ENCODE measurements at regions not wholly inside any gene's neighbourhood (a gene's known extent, or its start where the extent isn't known, plus 50 kb on each side); places are given as distances from the start of the nearest gene placed in this dataset.

DNA sequence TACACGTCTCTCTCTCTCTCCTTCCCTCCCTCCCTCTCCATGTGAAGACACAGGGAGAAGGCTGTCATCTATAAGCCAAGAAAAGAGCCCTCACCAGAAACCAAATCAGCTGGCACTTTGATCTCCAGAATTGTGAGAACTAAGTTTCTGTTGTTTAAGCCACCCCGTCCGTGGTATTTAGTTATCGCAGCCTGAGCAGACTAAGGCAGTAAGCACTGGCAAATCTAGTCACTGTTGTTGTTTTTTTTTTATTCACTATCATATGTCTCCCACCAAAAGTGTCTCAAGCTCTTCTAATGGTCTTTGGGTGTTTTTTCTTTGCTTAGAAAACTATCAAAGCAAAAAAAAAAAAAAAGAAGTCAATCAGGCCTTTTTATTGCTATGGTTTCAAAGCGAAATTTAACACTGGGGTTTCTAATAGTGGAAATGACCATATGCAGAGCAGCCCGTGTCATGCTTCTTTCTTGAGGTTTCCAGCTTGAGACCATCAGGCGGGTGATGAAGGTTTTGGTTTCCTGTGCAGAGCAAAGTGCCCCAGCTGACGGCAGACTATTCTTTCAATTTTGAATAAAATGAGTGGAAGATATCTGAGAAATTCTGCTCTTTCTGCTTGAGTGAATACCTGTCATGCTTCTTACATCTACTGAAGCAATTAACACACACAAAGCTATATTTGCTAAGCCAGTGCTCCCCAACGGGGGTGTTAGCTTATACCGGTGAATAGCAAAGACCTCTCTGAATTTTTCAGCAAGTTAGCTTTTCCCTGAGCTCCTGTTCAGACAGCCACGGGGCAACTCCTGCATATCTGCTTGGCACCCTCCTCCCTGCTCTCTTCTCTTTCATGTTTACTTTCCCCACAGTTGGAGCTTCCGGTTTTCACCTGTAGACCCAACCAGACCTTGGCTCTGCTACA, 394.1 kb upstream of the ATP5MC3 start:
- no peak for DNase-seq
- H3K4me3 Mint-ChIP-seq = no peak overlapping the region

GRCh38 chr2:175574069-175574468, 392.6 kb upstream of the ATP5MC3 start:
- Mint-ChIP-seq H3K27ac (no peak overlapping the region), H3K4me3 (no peak overlapping the region), H3K4me1 (ENCODE audit: low read depth) (peaks cover 11% of the 10 kb centered on the region), H3K36me3 (ENCODE audit: low read depth) (no peaks in the 10 kb centered on the region), H3K27me3 (peaks cover 9% of the 10 kb centered on the region), H3K9me3 (no peaks in the 10 kb centered on the region)
- DNase-seq = no peak

More for the DNA sequence above, 394.1 kb upstream of the ATP5MC3 start:
- no peaks in the 10 kb centered on the region for H3K36me3 Mint-ChIP-seq (ENCODE audit: low read depth)
- no peak overlapping the region for H3K27ac Mint-ChIP-seq
- no peaks in the 10 kb centered on the region for H3K9me3 Mint-ChIP-seq
- peaks cover 11% of the 10 kb centered on the region for H3K4me1 Mint-ChIP-seq (ENCODE audit: low read depth)
- H3K27me3 Mint-ChIP-seq = peaks cover 15% of the 10 kb centered on the region

GRCh38 chr2:175571078-175571653, 389.7 kb upstream of the ATP5MC3 start:
- Mint-ChIP-seq H3K27ac (no peak overlapping the region), H3K36me3 (ENCODE audit: low read depth) (no peaks in the 10 kb centered on the region), H3K4me1 (ENCODE audit: low read depth) (peaks cover 10% of the 10 kb centered on the region), H3K4me3 (no peak overlapping the region), H3K9me3 (no peaks in the 10 kb centered on the region), H3K27me3 (peaks cover 5% of the 10 kb centered on the region)
- DNase-seq = no peak

- no peak overlapping the region for H3K27ac Mint-ChIP-seq
- H3K4me3 Mint-ChIP-seq = no peak overlapping the region
- no peaks in the 10 kb centered on the region for H3K9me3 Mint-ChIP-seq
- H3K4me1 Mint-ChIP-seq (ENCODE audit: low read depth) = no peaks in the 10 kb centered on the region
- DNase-seq = no peak
- H3K36me3 Mint-ChIP-seq (ENCODE audit: low read depth) = no peaks in the 10 kb centered on the region
- peaks cover 2% of the 10 kb centered on the region for H3K27me3 Mint-ChIP-seq
Observed at GRCh38 chr2:175568109-175568730, 386.7 kb upstream of the ATP5MC3 start.

- Mint-ChIP-seq H3K4me1 (ENCODE audit: low read depth) (no peaks in the 10 kb centered on the region), H3K4me3 (no peak overlapping the region), H3K27ac (no peak overlapping the region), H3K9me3 (no peaks in the 10 kb centered on the region), H3K36me3 (ENCODE audit: low read depth) (no peaks in the 10 kb centered on the region), H3K27me3 (peaks cover 2% of the 10 kb centered on the region)
- no peak for DNase-seq
Observed at GRCh38 chr2:175567435-175568061, 386.0 kb upstream of the ATP5MC3 start.

DNA sequence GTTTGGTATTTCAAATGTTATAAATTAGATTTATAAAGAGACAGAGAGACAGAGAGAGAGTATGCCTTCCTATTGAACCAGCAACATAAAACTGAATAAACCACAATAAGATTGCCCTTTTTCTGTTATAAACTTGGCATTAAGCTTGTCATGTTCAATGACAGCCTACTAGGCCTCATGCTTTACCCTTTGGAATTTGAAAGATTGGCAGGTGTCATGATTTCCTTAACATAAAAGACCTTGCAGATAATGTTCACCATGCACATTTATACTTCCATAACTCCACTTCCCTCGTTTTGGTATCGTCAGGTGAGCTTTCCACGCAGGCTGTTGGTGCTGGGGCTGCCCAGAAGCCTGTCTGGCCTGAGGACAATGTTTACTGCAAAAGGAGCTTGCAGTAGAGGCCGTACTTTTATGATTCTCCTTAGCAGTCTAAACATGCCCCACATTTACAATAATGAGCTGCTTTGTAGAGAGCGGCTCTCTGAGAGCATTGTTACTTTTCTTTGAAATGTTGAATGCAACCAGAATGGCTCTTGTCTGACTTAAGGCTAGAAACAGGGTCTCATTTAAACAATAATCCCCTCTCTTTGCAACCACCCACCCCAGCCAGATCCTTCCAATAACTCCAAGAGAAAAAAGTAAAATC, 379.1 kb upstream of the ATP5MC3 start:
- Mint-ChIP-seq H3K27me3 (peaks cover 18% of the 10 kb centered on the region), H3K36me3 (ENCODE audit: low read depth) (no peaks in the 10 kb centered on the region), H3K9me3 (no peaks in the 10 kb centered on the region), H3K27ac (no peak overlapping the region), H3K4me1 (ENCODE audit: low read depth) (no peaks in the 10 kb centered on the region), H3K4me3 (no peak overlapping the region)
- no peak for DNase-seq

DNA sequence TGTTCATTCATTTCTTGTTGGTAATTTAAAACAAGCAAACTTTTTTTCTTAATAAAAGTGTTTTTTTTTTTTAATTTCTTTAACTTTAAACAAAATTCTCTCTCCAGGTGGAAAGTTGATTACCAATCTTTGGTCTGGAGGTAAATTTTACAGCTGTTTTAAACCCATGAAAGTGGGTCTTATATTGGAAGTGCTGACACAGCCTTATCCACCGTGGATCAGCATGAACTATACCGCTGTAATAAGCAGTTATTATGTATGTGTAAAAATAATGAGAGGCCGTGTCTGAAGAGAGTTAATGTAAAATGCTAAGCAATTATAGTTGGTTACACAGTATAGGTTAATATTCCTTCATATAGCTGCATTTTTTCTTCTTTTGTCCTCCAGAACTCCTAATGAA, 378.1 kb upstream of the ATP5MC3 start:
- Mint-ChIP-seq H3K4me1 (ENCODE audit: low read depth) (no peaks in the 10 kb centered on the region), H3K27ac (no peak overlapping the region), H3K9me3 (no peaks in the 10 kb centered on the region), H3K36me3 (ENCODE audit: low read depth) (no peaks in the 10 kb centered on the region), H3K4me3 (no peak overlapping the region), H3K27me3 (peaks cover 24% of the 10 kb centered on the region)
- no peak for DNase-seq

- Mint-ChIP-seq H3K4me1 (ENCODE audit: low read depth) (no peaks in the 10 kb centered on the region), H3K27ac (no peak overlapping the region), H3K27me3 (peaks cover 29% of the 10 kb centered on the region), H3K9me3 (no peaks in the 10 kb centered on the region), H3K36me3 (ENCODE audit: low read depth) (no peaks in the 10 kb centered on the region), H3K4me3 (no peak overlapping the region)
- DNase-seq = no peak
Observed at GRCh38 chr2:175557810-175558377, 376.4 kb upstream of the ATP5MC3 start.

- H3K27ac Mint-ChIP-seq = no peak overlapping the region
- no peak overlapping the region for H3K4me3 Mint-ChIP-seq
- no peaks in the 10 kb centered on the region for H3K9me3 Mint-ChIP-seq
- H3K4me1 Mint-ChIP-seq (ENCODE audit: low read depth) = no peaks in the 10 kb centered on the region
- DNase-seq = no peak
- H3K36me3 Mint-ChIP-seq (ENCODE audit: low read depth) = no peaks in the 10 kb centered on the region
- peaks cover 29% of the 10 kb centered on the region for H3K27me3 Mint-ChIP-seq
Observed at GRCh38 chr2:175553910-175554309, 372.4 kb upstream of the ATP5MC3 start.

DNA sequence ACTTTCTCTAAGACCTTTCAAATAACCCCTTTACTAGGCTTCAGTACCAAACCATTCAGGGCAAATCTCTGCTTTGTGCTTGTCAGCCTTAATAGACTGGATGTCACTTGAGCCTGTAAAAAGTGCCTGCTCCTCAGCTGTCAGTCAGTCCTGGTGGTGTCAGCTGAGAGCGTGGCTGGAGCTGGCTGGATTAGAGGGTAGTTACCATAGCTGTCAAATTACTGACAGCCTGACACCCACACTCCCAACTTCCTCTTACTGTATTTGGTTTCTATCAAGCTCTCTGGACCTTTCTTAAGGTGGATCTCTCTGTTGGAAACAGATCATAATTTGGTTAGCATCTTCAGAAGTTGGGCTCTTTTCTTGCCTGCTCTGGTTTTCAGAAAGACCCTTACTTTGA, 371.4 kb upstream of the ATP5MC3 start:
- no peak for DNase-seq
- no peaks in the 10 kb centered on the region for H3K9me3 Mint-ChIP-seq
- H3K4me3 Mint-ChIP-seq = no peak overlapping the region
- no peaks in the 10 kb centered on the region for H3K4me1 Mint-ChIP-seq (ENCODE audit: low read depth)
- no peak overlapping the region for H3K27ac Mint-ChIP-seq
- peaks cover 27% of the 10 kb centered on the region for H3K27me3 Mint-ChIP-seq
- H3K36me3 Mint-ChIP-seq (ENCODE audit: low read depth) = no peaks in the 10 kb centered on the region

GRCh38 chr2:175540421-175540820, 358.9 kb upstream of the ATP5MC3 start:
- Mint-ChIP-seq H3K27ac (no peak overlapping the region), H3K4me3 (no peak overlapping the region), H3K9me3 (peaks cover 13% of the 10 kb centered on the region), H3K27me3 (no peaks in the 10 kb centered on the region), H3K4me1 (ENCODE audit: low read depth) (no peaks in the 10 kb centered on the region), H3K36me3 (ENCODE audit: low read depth) (no peaks in the 10 kb centered on the region)
- no peak for DNase-seq

- H3K36me3 Mint-ChIP-seq (ENCODE audit: low read depth) = no peaks in the 10 kb centered on the region
- H3K4me3 Mint-ChIP-seq = no peak overlapping the region
- no peaks in the 10 kb centered on the region for H3K27me3 Mint-ChIP-seq
- H3K4me1 Mint-ChIP-seq (ENCODE audit: low read depth) = no peaks in the 10 kb centered on the region
- peaks cover 8% of the 10 kb centered on the region for H3K9me3 Mint-ChIP-seq
- DNase-seq = no peak
- no peak overlapping the region for H3K27ac Mint-ChIP-seq
Observed at GRCh38 chr2:175539122-175539521, 357.6 kb upstream of the ATP5MC3 start.

GRCh38 chr2:175536059-175536458, 354.5 kb upstream of the ATP5MC3 start:
- Mint-ChIP-seq H3K9me3 (peaks cover 3% of the 10 kb centered on the region), H3K4me3 (no peak overlapping the region), H3K4me1 (ENCODE audit: low read depth) (no peaks in the 10 kb centered on the region), H3K27me3 (peaks cover 3% of the 10 kb centered on the region), H3K27ac (no peak overlapping the region), H3K36me3 (ENCODE audit: low read depth) (no peaks in the 10 kb centered on the region)
- no peak for DNase-seq

GRCh38 chr2:175535631-175536030, 354.1 kb upstream of the ATP5MC3 start:
- Mint-ChIP-seq H3K4me1 (ENCODE audit: low read depth) (no peaks in the 10 kb centered on the region), H3K36me3 (ENCODE audit: low read depth) (no peaks in the 10 kb centered on the region), H3K27me3 (peaks cover 3% of the 10 kb centered on the region), H3K9me3 (peaks cover 3% of the 10 kb centered on the region), H3K27ac (no peak overlapping the region), H3K4me3 (no peak overlapping the region)
- no peak for DNase-seq
